ENCODE measurements at regions not wholly inside any gene's neighbourhood (a gene's known extent, or its start where the extent isn't known, plus 50 kb on each side); places are given as distances from the start of the nearest gene placed in this dataset.

- H3K27me3 ChIP-seq = no peaks in the 10 kb centered on the region
- no peak for TF ChIP-seq POLR2A (IDR thresholded peaks at IDR 0.05)
- TF ChIP-seq CTCF (IDR thresholded peaks at IDR 0.05) = no peak
- TF ChIP-seq POLR2AphosphoS5 (IDR thresholded peaks at IDR 0.05) = no peak
- no peaks in the 10 kb centered on the region for H3K36me3 ChIP-seq
- DNase-seq (ENCODE audit: low spot score in 2 of 2) = no peak
- no peaks in the 10 kb centered on the region for H3K9me3 ChIP-seq
- intact Hi-C loops (cut with DNase I; ENCODE audit: low total_unique reads) = no loop called here
- H3K4me3 ChIP-seq = no peak overlapping the region
- no peak overlapping the region for H3K27ac ChIP-seq
- H3K4me1 ChIP-seq = no peaks in the 10 kb centered on the region
Observed at GRCh38 chr13:74990992-74991391, 491.0 kb downstream of the TBC1D4 start.

GRCh38 chr13:74987124-74987690 lies 494.8 kb downstream of the TBC1D4 start:
- intact Hi-C loops (cut with DNase I; ENCODE audit: low total_unique reads) = no loop called here
- H3K27me3 ChIP-seq = no peaks in the 10 kb centered on the region
- no peak overlapping the region for H3K27ac ChIP-seq
- no peak overlapping the region for H3K4me3 ChIP-seq
- TF ChIP-seq CTCF (IDR thresholded peaks at IDR 0.05) = no peak
- no peak for TF ChIP-seq POLR2AphosphoS5 (IDR thresholded peaks at IDR 0.05)
- TF ChIP-seq POLR2A (IDR thresholded peaks at IDR 0.05) = no peak
- H3K9me3 ChIP-seq = no peaks in the 10 kb centered on the region
- H3K4me1 ChIP-seq = no peaks in the 10 kb centered on the region
- H3K36me3 ChIP-seq = no peaks in the 10 kb centered on the region
- no peak for DNase-seq (ENCODE audit: low spot score in 2 of 2)

- no peaks in the 10 kb centered on the region for H3K9me3 ChIP-seq
- intact Hi-C loops (cut with DNase I; ENCODE audit: low total_unique reads) = no loop called here
- no peaks in the 10 kb centered on the region for H3K36me3 ChIP-seq
- DNase-seq (ENCODE audit: low spot score in 2 of 2) = no peak
- no peak overlapping the region for H3K27ac ChIP-seq
- TF ChIP-seq POLR2AphosphoS5 (IDR thresholded peaks at IDR 0.05) = no peak
- no peak for TF ChIP-seq CTCF (IDR thresholded peaks at IDR 0.05)
- no peak for TF ChIP-seq POLR2A (IDR thresholded peaks at IDR 0.05)
- H3K27me3 ChIP-seq = no peaks in the 10 kb centered on the region
- no peaks in the 10 kb centered on the region for H3K4me1 ChIP-seq
- no peak overlapping the region for H3K4me3 ChIP-seq
Observed at GRCh38 chr13:74986609-74987008, 495.4 kb downstream of the TBC1D4 start.

GRCh38 chr13:74979703-74980102 lies 502.3 kb downstream of the TBC1D4 start:
- no peaks in the 10 kb centered on the region for H3K4me1 ChIP-seq
- H3K36me3 ChIP-seq = no peaks in the 10 kb centered on the region
- intact Hi-C loops (cut with DNase I; ENCODE audit: low total_unique reads) = no loop called here
- no peak for DNase-seq (ENCODE audit: low spot score in 2 of 2)
- H3K27ac ChIP-seq = no peak overlapping the region
- no peak for TF ChIP-seq CTCF (IDR thresholded peaks at IDR 0.05)
- TF ChIP-seq POLR2A (IDR thresholded peaks at IDR 0.05) = no peak
- TF ChIP-seq POLR2AphosphoS5 (IDR thresholded peaks at IDR 0.05) = no peak
- H3K9me3 ChIP-seq = no peaks in the 10 kb centered on the region
- no peaks in the 10 kb centered on the region for H3K27me3 ChIP-seq
- H3K4me3 ChIP-seq = no peak overlapping the region

- no peak overlapping the region for H3K4me3 ChIP-seq
- TF ChIP-seq POLR2AphosphoS5 (IDR thresholded peaks at IDR 0.05) = no peak
- no peaks in the 10 kb centered on the region for H3K27me3 ChIP-seq
- H3K27ac ChIP-seq = no peak overlapping the region
- H3K36me3 ChIP-seq = no peaks in the 10 kb centered on the region
- intact Hi-C loops (cut with DNase I; ENCODE audit: low total_unique reads) = no loop called here
- H3K4me1 ChIP-seq = no peaks in the 10 kb centered on the region
- no peak for DNase-seq (ENCODE audit: low spot score in 2 of 2)
- no peaks in the 10 kb centered on the region for H3K9me3 ChIP-seq
Observed at GRCh38 chr13:74978591-74978990, 503.4 kb downstream of the TBC1D4 start.

GRCh38 chr13:74977498-74977897 lies 504.5 kb downstream of the TBC1D4 start:
- DNase-seq (ENCODE audit: low spot score in 2 of 2) = no peak
- H3K4me3 ChIP-seq = no peak overlapping the region
- no peaks in the 10 kb centered on the region for H3K9me3 ChIP-seq
- intact Hi-C loops (cut with DNase I; ENCODE audit: low total_unique reads) = no loop called here
- no peaks in the 10 kb centered on the region for H3K4me1 ChIP-seq
- TF ChIP-seq POLR2AphosphoS5 (IDR thresholded peaks at IDR 0.05) = no peak
- TF ChIP-seq CTCF (IDR thresholded peaks at IDR 0.05) = no peak
- no peak for TF ChIP-seq POLR2A (IDR thresholded peaks at IDR 0.05)
- no peak overlapping the region for H3K27ac ChIP-seq
- H3K27me3 ChIP-seq = no peaks in the 10 kb centered on the region
- no peaks in the 10 kb centered on the region for H3K36me3 ChIP-seq

Data from breast epithelium (tissue), 4 donors.